Caco-2 (cell line): ENCODE measurements at regions not wholly inside any gene's neighbourhood (a gene's known extent, or its start where the extent isn't known, plus 50 kb on each side); places are given as distances from the start of the nearest gene placed in this dataset.

Experiments
- BruUV-seq: library from RNA; stranded (reverse); fragments of 400-500 nt; replicated peaks from 2 replicates; lab custom pipeline; 2021; lab: Mats Ljungman, UMichigan
- CTCF ChIA-PET: fragments of 300-600 bp; sonication (Branson Sonifier 250); formaldehyde crosslinking; loops from one replicate; lab custom pipeline; 2022; ENCODE audit warnings: antibody characterized with exemption; lab: Charles Lee
- POLR2A ChIA-PET: fragments of 300-600 bp; sonication (Branson Sonifier 250); formaldehyde crosslinking; loops from one replicate; lab custom pipeline; 2022; ENCODE audit warnings: antibody characterized with exemption; lab: Charles Lee
- DNase-seq, 2 experiments: peaks; one replicate each; pipeline versions ENCODE4 v3.0.0 to v3.0.0-alpha.2; 2020 to 2022
- H3K27me3 ChIP-seq: replicated peaks from 2 replicates; pipeline ENCODE4 v1.6.0; 2011; ENCODE audit warnings: low read length; ENCODE audit not compliant: control insufficient read depth, insufficient read depth
- H3K36me3 ChIP-seq: 2 replicates; pipeline ENCODE4 v1.5.1; 2011; ENCODE audit warnings: low read length; ENCODE audit not compliant: control insufficient read depth, insufficient read depth
- H3K4me1 ChIP-seq: fragments of 250-450 bp; sonication (Bioruptor Pico); 2 replicates; pipeline ENCODE4 v1.5.1; 2020; ENCODE audit warnings: mild to moderate bottlenecking
- H3K4me3 ChIP-seq: 2 replicates; pipeline ENCODE4 v1.5.1; 2011; ENCODE audit warnings: low read depth, mild to moderate bottlenecking, control low read depth, low read length
- H3K9me3 ChIP-seq: fragments of 250-450 bp; sonication (Bioruptor Pico); 2 replicates; pipeline ENCODE4 v1.5.1; 2020; ENCODE audit warnings: mild to moderate bottlenecking, moderate library complexity
- H3K27ac Mint-ChIP-seq: one replicate; pipeline ENCODE4 v1.8.0; 2022; ENCODE audit warnings: mixed read lengths; ENCODE audit not compliant: unreplicated experiment
- H3K27me3 Mint-ChIP-seq: one replicate; pipeline ENCODE4 v1.8.0; 2022; ENCODE audit warnings: mixed read lengths; ENCODE audit not compliant: insufficient read depth, unreplicated experiment
- H3K36me3 Mint-ChIP-seq: one replicate; pipeline ENCODE4 v1.8.0; 2022; ENCODE audit warnings: mild to moderate bottlenecking, mixed read lengths; ENCODE audit not compliant: insufficient read depth, unreplicated experiment
- H3K4me1 Mint-ChIP-seq: one replicate; pipeline ENCODE4 v1.8.0; 2022; ENCODE audit warnings: low read depth, mixed read lengths; ENCODE audit not compliant: unreplicated experiment
- H3K4me3 Mint-ChIP-seq: one replicate; pipeline ENCODE4 v1.8.0; 2022; ENCODE audit warnings: mild to moderate bottlenecking, moderate library complexity, mixed read lengths; ENCODE audit not compliant: unreplicated experiment
- H3K9me3 Mint-ChIP-seq: one replicate; pipeline ENCODE4 v1.8.0; 2022; ENCODE audit warnings: mixed read lengths; ENCODE audit not compliant: unreplicated experiment
- CTCF ChIP-seq, 2 experiments: fragments of 200-600 bp in 1 of 2; IDR thresholded peaks; 1 replicate in 1 of 2; 2 replicates in 1 of 2; pipeline versions ENCODE4 v1.5.1 to v1.8.0; 2011 to 2022; ENCODE audit warnings: antibody characterized with exemption in 1 of 2, control low read depth in 1 of 2, inconsistent platforms in 1 of 2, low read depth in 1 of 2, low read length in 1 of 2, mild to moderate bottlenecking in 1 of 2, moderate library complexity in 1 of 2; ENCODE audit not compliant: insufficient read depth in 1 of 2, severe bottlenecking in 1 of 2, unreplicated experiment in 1 of 2
- intact Hi-C: fragments of 100-400 bp; cut with micrococcal nuclease; formaldehyde crosslinking; loops from one replicate; pipeline ENCODE4 v1.10.0; 2022; ENCODE audit not compliant: unreplicated experiment

- BruUV-seq, result no TSS peak
- no peaks in the 10 kb centered on the region for H3K9me3 Mint-ChIP-seq
- H3K36me3 Mint-ChIP-seq, result no peaks in the 10 kb centered on the region
- no peaks in the 10 kb centered on the region for H3K27me3 Mint-ChIP-seq
- peaks cover 8% of the 10 kb centered on the region for H3K4me1 Mint-ChIP-seq
- H3K4me1 ChIP-seq, result peaks cover 9% of the 10 kb centered on the region
- intact Hi-C loops, result no loop called here
- no peaks in the 10 kb centered on the region for H3K9me3 ChIP-seq
- H3K4me3 ChIP-seq, result no peak overlapping the region
- H3K36me3 ChIP-seq, result no peaks in the 10 kb centered on the region
- DNase-seq, result no peak
- no peak overlapping the region for H3K4me3 Mint-ChIP-seq
- no peaks in the 10 kb centered on the region for H3K27me3 ChIP-seq
- no peak overlapping the region for H3K27ac Mint-ChIP-seq
- TF ChIP-seq CTCF (IDR thresholded peaks at IDR 0.05; ENCODE audit: insufficient read depth in 1 of 2, low read depth in 1 of 2, low read length in 1 of 2, severe bottlenecking in 1 of 2, unreplicated experiment in 1 of 2), result no peak
- ChIA-PET CTCF (no interaction called here), POLR2A (no interaction called here)
Observed at GRCh38 chr21:38986806-38987632, 181.3 kb downstream of the ETS2 start.

GRCh38 chr21:38986406-38986805, 180.7 kb downstream of the ETS2 start:
- H3K36me3 Mint-ChIP-seq, result no peaks in the 10 kb centered on the region
- no peak for DNase-seq
- H3K27me3 ChIP-seq, result no peaks in the 10 kb centered on the region
- no peaks in the 10 kb centered on the region for H3K9me3 ChIP-seq
- H3K27ac Mint-ChIP-seq, result no peak overlapping the region
- H3K4me1 ChIP-seq, result peaks cover 16% of the 10 kb centered on the region
- POLR2A ChIA-PET, result no interaction called here
- no peaks in the 10 kb centered on the region for H3K27me3 Mint-ChIP-seq
- CTCF ChIA-PET, result no interaction called here
- H3K4me3 Mint-ChIP-seq, result no peak overlapping the region
- intact Hi-C loops, result no loop called here
- BruUV-seq, result no TSS peak
- peaks cover 14% of the 10 kb centered on the region for H3K4me1 Mint-ChIP-seq
- H3K9me3 Mint-ChIP-seq, result no peaks in the 10 kb centered on the region
- no peak overlapping the region for H3K4me3 ChIP-seq
- no peaks in the 10 kb centered on the region for H3K36me3 ChIP-seq
- no peak for TF ChIP-seq CTCF (IDR thresholded peaks at IDR 0.05; ENCODE audit: insufficient read depth in 1 of 2, low read depth in 1 of 2, low read length in 1 of 2, severe bottlenecking in 1 of 2, unreplicated experiment in 1 of 2)

- POLR2A ChIA-PET, result no interaction called here
- Histone ChIP-seq H3K4me1 (peaks cover 18% of the 10 kb centered on the region), H3K27me3 (no peaks in the 10 kb centered on the region), H3K4me3 (no peak overlapping the region), H3K36me3 (no peaks in the 10 kb centered on the region), H3K9me3 (no peaks in the 10 kb centered on the region)
- Mint-ChIP-seq H3K36me3 (no peaks in the 10 kb centered on the region), H3K4me3 (no peak overlapping the region), H3K27me3 (no peaks in the 10 kb centered on the region), H3K27ac (no peak overlapping the region), H3K9me3 (no peaks in the 10 kb centered on the region), H3K4me1 (peaks cover 16% of the 10 kb centered on the region)
- BruUV-seq, result no TSS peak
- intact Hi-C loops, result no loop called here
- no peak for TF ChIP-seq CTCF (IDR thresholded peaks at IDR 0.05; ENCODE audit: insufficient read depth in 1 of 2, low read depth in 1 of 2, low read length in 1 of 2, severe bottlenecking in 1 of 2, unreplicated experiment in 1 of 2)
- CTCF ChIA-PET, result no interaction called here
- no peak for DNase-seq
Observed at GRCh38 chr21:38985568-38986378, 180.0 kb downstream of the ETS2 start.
